ENCODE measurements at regions not wholly inside any gene's neighbourhood (a gene's known extent, or its start where the extent isn't known, plus 50 kb on each side); places are given as distances from the start of the nearest gene placed in this dataset.

GRCh38 chr16:27613238-27613791, 63.4 kb downstream of the KATNIP start:
- TF ChIP-seq CTCF (conservative IDR thresholded peaks at IDR 0.05; ENCODE audit: low read depth, low read length) (no peak), MAZ (IDR thresholded peaks at IDR 0.05; ENCODE audit: borderline replicate concordance, low read depth, low read length) (no peak), POLR2A (IDR thresholded peaks at IDR 0.05; ENCODE audit: low read depth, low read length) (no peak), RAD21 (IDR thresholded peaks at IDR 0.05; ENCODE audit: low read length) (no peak), NFE2L2 (IDR thresholded peaks at IDR 0.05; ENCODE audit: low read depth, low read length) (no peak), RCOR1 (IDR thresholded peaks at IDR 0.05; ENCODE audit: insufficient replicate concordance, low read length) (no peak), USF2 (IDR thresholded peaks at IDR 0.05; ENCODE audit: low read depth, low read length) (no peak)

Data from IMR-90 (cell line).